SK-N-SH (cell line): ENCODE measurements at regions not wholly inside any gene's neighbourhood (a gene's known extent, or its start where the extent isn't known, plus 50 kb on each side); places are given as distances from the start of the nearest gene placed in this dataset.

Experiments used
- EP300 ChIP-seq, 2 experiments: IDR thresholded peaks; 2 replicates each; pipeline versions ENCODE4 v1.4.0 to v1.6.1; 2012; ENCODE audit warnings: borderline replicate concordance in 1 of 2, low read depth in 1 of 2, low read length in 1 of 2
- EZH2phosphoT487 ChIP-seq: fragments of 200-600 bp; sonication (generic); IDR thresholded peaks from 2 replicates; pipeline ENCODE4 v1.6.1; 2017; ENCODE audit warnings: low read depth, mixed run types, mild to moderate bottlenecking, antibody characterized with exemption, moderate library complexity, borderline replicate concordance
- GATA2 ChIP-seq: sonication (generic); formaldehyde crosslinking; IDR thresholded peaks from 2 replicates; pipeline ENCODE4 v1.5.0; 2020; ENCODE audit warnings: mild to moderate bottlenecking, missing genetic modification reagents
- NFIC ChIP-seq: IDR thresholded peaks from 2 replicates; pipeline ENCODE4 v1.4.0; 2012; ENCODE audit warnings: borderline replicate concordance
- POLR2AphosphoS5 ChIP-seq: IDR thresholded peaks from 2 replicates; pipeline ENCODE4 v1.6.1; 2012; ENCODE audit warnings: low read depth, low read length
- RCOR1 ChIP-seq: fragments of 150-350 bp; IDR thresholded peaks from 2 replicates; pipeline ENCODE4 v1.6.1; 2017; ENCODE audit warnings: antibody characterized with exemption, low read length
- RFX5 ChIP-seq: IDR thresholded peaks from 2 replicates; pipeline ENCODE4 v1.6.1; 2012; ENCODE audit warnings: mild to moderate bottlenecking, improper control_type of control experiment, low read length
- TAF1 ChIP-seq: IDR thresholded peaks from 2 replicates; pipeline ENCODE4 v1.6.1; 2012; ENCODE audit warnings: low read depth, mild to moderate bottlenecking, low read length, moderate library complexity, borderline replicate concordance
- TCF12 ChIP-seq: IDR thresholded peaks from 2 replicates; pipeline ENCODE4 v1.4.0; 2012
- YY1 ChIP-seq: IDR thresholded peaks from 2 replicates; pipeline ENCODE4 v1.4.0; 2012; ENCODE audit warnings: low read depth, mild to moderate bottlenecking
- TF ChIP-seq, protein P1 (sequence below): fragments of 200-600 bp; sonication (generic); IDR thresholded peaks from 2 replicates; pipeline ENCODE4 v1.6.1; 2017; ENCODE audit warnings: antibody characterized with exemption, mild to moderate bottlenecking, moderate library complexity
- TF ChIP-seq, protein P2 (sequence below): fragments of 150-350 bp; IDR thresholded peaks from 2 replicates; pipeline ENCODE4 v1.6.1; 2017; ENCODE audit warnings: antibody characterized with exemption, low read length, low read depth, borderline replicate concordance

DNA sequence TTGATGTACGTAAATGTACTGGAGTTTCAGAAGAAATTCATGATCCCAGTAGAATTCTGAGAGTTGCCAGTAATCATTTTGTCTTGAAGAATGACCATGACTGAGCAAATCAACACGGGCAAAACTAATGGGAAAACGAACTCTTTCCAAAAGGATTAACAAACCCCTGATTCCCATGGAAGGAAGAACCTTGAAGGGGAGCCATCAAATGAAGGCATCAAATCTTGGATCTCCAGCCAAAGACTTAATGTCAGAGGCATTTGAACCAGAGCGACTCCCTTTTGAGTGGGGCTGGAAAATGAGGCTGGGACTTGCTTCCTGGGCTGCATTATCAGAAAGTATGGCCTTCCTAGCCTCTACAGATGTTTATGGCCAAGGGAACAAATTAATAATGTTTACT, 364.4 kb upstream of the PRKCQ start:
- no peak for TF ChIP-seq EZH2phosphoT487
- TF ChIP-seq, protein P1, sequence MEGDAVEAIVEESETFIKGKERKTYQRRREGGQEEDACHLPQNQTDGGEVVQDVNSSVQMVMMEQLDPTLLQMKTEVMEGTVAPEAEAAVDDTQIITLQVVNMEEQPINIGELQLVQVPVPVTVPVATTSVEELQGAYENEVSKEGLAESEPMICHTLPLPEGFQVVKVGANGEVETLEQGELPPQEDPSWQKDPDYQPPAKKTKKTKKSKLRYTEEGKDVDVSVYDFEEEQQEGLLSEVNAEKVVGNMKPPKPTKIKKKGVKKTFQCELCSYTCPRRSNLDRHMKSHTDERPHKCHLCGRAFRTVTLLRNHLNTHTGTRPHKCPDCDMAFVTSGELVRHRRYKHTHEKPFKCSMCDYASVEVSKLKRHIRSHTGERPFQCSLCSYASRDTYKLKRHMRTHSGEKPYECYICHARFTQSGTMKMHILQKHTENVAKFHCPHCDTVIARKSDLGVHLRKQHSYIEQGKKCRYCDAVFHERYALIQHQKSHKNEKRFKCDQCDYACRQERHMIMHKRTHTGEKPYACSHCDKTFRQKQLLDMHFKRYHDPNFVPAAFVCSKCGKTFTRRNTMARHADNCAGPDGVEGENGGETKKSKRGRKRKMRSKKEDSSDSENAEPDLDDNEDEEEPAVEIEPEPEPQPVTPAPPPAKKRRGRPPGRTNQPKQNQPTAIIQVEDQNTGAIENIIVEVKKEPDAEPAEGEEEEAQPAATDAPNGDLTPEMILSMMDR = no peak
- no peak for TF ChIP-seq TCF12
- TF ChIP-seq TAF1 = no peak
- TF ChIP-seq RCOR1 = no peak
- TF ChIP-seq POLR2AphosphoS5 = no peak
- no peak for TF ChIP-seq RFX5
- TF ChIP-seq EP300 (IDR thresholded peaks at IDR 0.05; ENCODE audit: borderline replicate concordance in 1 of 2, low read depth in 1 of 2, low read length in 1 of 2) = no peak
- TF ChIP-seq YY1 = no peak
- TF ChIP-seq, protein P2, sequence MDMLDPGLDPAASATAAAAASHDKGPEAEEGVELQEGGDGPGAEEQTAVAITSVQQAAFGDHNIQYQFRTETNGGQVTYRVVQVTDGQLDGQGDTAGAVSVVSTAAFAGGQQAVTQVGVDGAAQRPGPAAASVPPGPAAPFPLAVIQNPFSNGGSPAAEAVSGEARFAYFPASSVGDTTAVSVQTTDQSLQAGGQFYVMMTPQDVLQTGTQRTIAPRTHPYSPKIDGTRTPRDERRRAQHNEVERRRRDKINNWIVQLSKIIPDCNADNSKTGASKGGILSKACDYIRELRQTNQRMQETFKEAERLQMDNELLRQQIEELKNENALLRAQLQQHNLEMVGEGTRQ = no peak
- TF ChIP-seq NFIC = no peak
- no peak for TF ChIP-seq GATA2 (CRISPR knock-in tag)
